HCT116 (cell line): ENCODE measurements at regions not wholly inside any gene's neighbourhood (a gene's known extent, or its start where the extent isn't known, plus 50 kb on each side); places are given as distances from the start of the nearest gene placed in this dataset.

ENCODE experiments used
- ATAC-seq: fragments of 200-7000 bp; cut with Tn5 transposase; 2 replicates; pipeline ENCODE4 v1.9.1; 2020; ENCODE audit warnings: mild to moderate bottlenecking, moderate library complexity
- BruUV-seq: library from RNA; stranded (reverse); fragments of 400-500 nt; replicated peaks from 2 replicates; lab custom pipeline; 2021; lab: Mats Ljungman, UMichigan
- CTCF ChIA-PET: fragments of 300-600 bp; sonication (Branson Sonifier 250); formaldehyde crosslinking; loops from one replicate; lab custom pipeline; 2021; ENCODE audit warnings: antibody characterized with exemption; lab: Charles Lee
- POLR2A ChIA-PET: fragments of 300-600, 350-600 bp; sonication (Branson Sonifier 250); formaldehyde crosslinking; loops from one replicate; lab custom pipeline; 2021; ENCODE audit warnings: antibody characterized with exemption; lab: Charles Lee
- RAD21 ChIA-PET, 2 experiments: fragments of 300-600 bp; sonication (Branson Sonifier 250); formaldehyde crosslinking; loops; one replicate each; lab custom pipeline; 2023; ENCODE audit warnings: low total read pairs in 2 of 2; ENCODE audit not compliant: uncharacterized antibody in 2 of 2, unreplicated experiment in 2 of 2, low non-redundant PET in 1 of 2; lab: Charles Lee
- DNase-seq: peaks from one replicate; pipeline ENCODE4 v3.0.0-alpha.2; 2010; ENCODE audit warnings: low read depth, low spot score
- H2AFZ ChIP-seq: fragments of 200-600 bp; shearing (Covaris generic), sonication (generic); 2 replicates; pipeline ENCODE4 v1.6.1; 2017; ENCODE audit warnings: low read depth, mixed run types, mixed read lengths, antibody characterized with exemption, low read length; ENCODE audit not compliant: poor library complexity, severe bottlenecking
- H3K27ac ChIP-seq: 2 replicates; pipeline ENCODE4 v1.5.1; 2012; ENCODE audit warnings: low read depth, low read length
- H3K27me3 ChIP-seq: fragments of 200-600 bp; sonication (generic); 2 replicates; pipeline ENCODE4 v1.6.1; 2016; ENCODE audit warnings: mixed run types, low read length, mixed read lengths; ENCODE audit not compliant: insufficient read depth
- H3K36me3 ChIP-seq, 2 experiments: fragments of 200-500 bp in 1 of 2; fragments of 200-600 bp in 1 of 2; sonication (Bioruptor generic) in 1 of 2; sonication (generic) in 1 of 2; 2 replicates each; pipeline versions ENCODE4 v1.5.1 to v1.6.1; 2014 to 2016; ENCODE audit warnings: low read length in 2 of 2, inconsistent platforms in 1 of 2, mixed read lengths in 1 of 2, mixed run types in 1 of 2; ENCODE audit not compliant: insufficient read depth in 2 of 2, control insufficient read depth in 1 of 2
- H3K4me1 ChIP-seq, 2 experiments: fragments of 200-600 bp in 1 of 2; sonication (generic) in 1 of 2; 2 replicates each; pipeline versions ENCODE4 v1.5.1 to v1.6.1; 2012 to 2017; ENCODE audit warnings: low read length in 2 of 2, inconsistent platforms in 1 of 2, mild to moderate bottlenecking in 1 of 2, mixed read lengths in 1 of 2, mixed run types in 1 of 2, moderate library complexity in 1 of 2; ENCODE audit not compliant: insufficient read depth in 2 of 2, control insufficient read depth in 1 of 2
- H3K4me2 ChIP-seq: fragments of 200-600 bp; sonication (generic); 2 replicates; pipeline ENCODE4 v1.6.1; 2017; ENCODE audit warnings: mixed run types, low read length, mixed read lengths
- H3K4me3 ChIP-seq, 2 experiments: fragments of 200-600 bp in 1 of 2; sonication (generic) in 1 of 2; replicated peaks in 1 of 2; 2 replicates each; pipeline ENCODE4 v1.5.1; 2011 to 2016; ENCODE audit warnings: low read length in 2 of 2, control low read depth in 1 of 2, low read depth in 1 of 2, mild to moderate bottlenecking in 1 of 2, mixed read lengths in 1 of 2, mixed run types in 1 of 2
- H3K79me2 ChIP-seq: fragments of 200-600 bp; sonication (generic); 2 replicates; pipeline ENCODE4 v1.6.1; 2017; ENCODE audit warnings: mild to moderate bottlenecking, mixed run types, low read length, moderate library complexity, mixed read lengths; ENCODE audit not compliant: insufficient read depth
- H3K9ac ChIP-seq: fragments of 200-600 bp; sonication (generic); 2 replicates; pipeline ENCODE4 v1.6.1; 2016; ENCODE audit warnings: low read length, mixed read lengths
- H3K9me2 ChIP-seq: fragments of 200-600 bp; sonication (generic), shearing (Covaris generic); 2 replicates; pipeline ENCODE4 v1.6.1; 2017; ENCODE audit warnings: mixed run types, mild to moderate bottlenecking, moderate library complexity; ENCODE audit not compliant: insufficient read depth
- H3K9me3 ChIP-seq, 2 experiments: fragments of 200-500 bp in 1 of 2; fragments of 200-600 bp in 1 of 2; sonication (Bioruptor generic) in 1 of 2; sonication (generic) in 1 of 2; 2 replicates each; pipeline ENCODE4 v1.6.1; 2014 to 2017; ENCODE audit warnings: low read length in 2 of 2, mixed read lengths in 2 of 2, inconsistent platforms in 1 of 2, low read depth in 1 of 2, mild to moderate bottlenecking in 1 of 2, mixed run types in 1 of 2, moderate library complexity in 1 of 2; ENCODE audit not compliant: control insufficient read depth in 1 of 2, insufficient read depth in 1 of 2
- H4K20me1 ChIP-seq: fragments of 200-600 bp; sonication (generic), shearing (Covaris generic); 2 replicates; pipeline ENCODE4 v1.6.1; 2017; ENCODE audit warnings: mixed run types, mild to moderate bottlenecking, moderate library complexity; ENCODE audit not compliant: insufficient read depth
- ATF3 ChIP-seq: IDR thresholded peaks from 2 replicates; pipeline ENCODE4 v1.6.1; 2012
- CBX3 ChIP-seq: IDR thresholded peaks from 2 replicates; pipeline ENCODE4 v1.6.1; 2012; ENCODE audit warnings: low read depth
- CTCF ChIP-seq, 3 experiments: fragments of 200-600 bp in 1 of 3; sonication (generic) in 1 of 3; IDR thresholded peaks in 2 of 3; conservative IDR thresholded peaks in 1 of 3; 2 replicates each; pipeline ENCODE4 v1.5.1; 2012 to 2017; ENCODE audit warnings: low read depth in 2 of 3, low read length in 2 of 3, antibody characterized with exemption in 1 of 3, borderline replicate concordance in 1 of 3, control low read depth in 1 of 3, mild to moderate bottlenecking in 1 of 3, mixed read lengths in 1 of 3, mixed run types in 1 of 3, moderate library complexity in 1 of 3; ENCODE audit not compliant: insufficient read depth in 1 of 3
- ELF1 ChIP-seq: IDR thresholded peaks from 2 replicates; pipeline ENCODE4 v1.6.1; 2012; ENCODE audit warnings: low read depth, borderline replicate concordance
- EZH2 ChIP-seq: fragments of 200-600 bp; sonication (generic); IDR thresholded peaks from 2 replicates; pipeline ENCODE4 v1.6.1; 2017; ENCODE audit warnings: antibody characterized with exemption, mixed run types
- EZH2phosphoT487 ChIP-seq: fragments of 200-600 bp; IDR thresholded peaks from 2 replicates; pipeline ENCODE4 v1.6.1; 2018; ENCODE audit warnings: antibody characterized with exemption, borderline replicate concordance
- FOSL1 ChIP-seq: IDR thresholded peaks from 2 replicates; pipeline ENCODE4 v1.6.1; 2012; ENCODE audit warnings: low read depth
- JUND ChIP-seq: IDR thresholded peaks from 2 replicates; pipeline ENCODE4 v1.6.1; 2012
- MAX ChIP-seq: IDR thresholded peaks from 2 replicates; pipeline ENCODE4 v1.6.1; 2012
- POLR2AphosphoS5 ChIP-seq: IDR thresholded peaks from 2 replicates; pipeline ENCODE4 v1.6.1; 2011; ENCODE audit warnings: mild to moderate bottlenecking, low read depth, low read length, moderate library complexity
- RAD21 ChIP-seq: IDR thresholded peaks from 2 replicates; pipeline ENCODE4 v1.6.1; 2012; ENCODE audit warnings: low read depth, mild to moderate bottlenecking
- SIN3A ChIP-seq: IDR thresholded peaks from 2 replicates; pipeline ENCODE4 v1.6.1; 2012; ENCODE audit warnings: low read depth
- SP1 ChIP-seq: IDR thresholded peaks from 2 replicates; pipeline ENCODE4 v1.6.1; 2012; ENCODE audit warnings: low read depth
- SRF ChIP-seq: IDR thresholded peaks from 2 replicates; pipeline ENCODE4 v1.6.1; 2012; ENCODE audit warnings: low read depth
- TCF7L2 ChIP-seq: IDR thresholded peaks from 2 replicates; pipeline ENCODE4 v1.7.0; 2011; ENCODE audit warnings: borderline replicate concordance, inconsistent platforms; ENCODE audit not compliant: insufficient read depth, insufficient read length; ENCODE audit errors: extremely low read depth
- YY1 ChIP-seq: IDR thresholded peaks from 2 replicates; pipeline ENCODE4 v1.6.1; 2011; ENCODE audit warnings: low read length, low read depth, moderate library complexity, mild to moderate bottlenecking; ENCODE audit not compliant: insufficient replicate concordance; ENCODE audit errors: extremely low read depth
- ZBTB33 ChIP-seq: IDR thresholded peaks from 2 replicates; pipeline ENCODE4 v1.6.1; 2011; ENCODE audit warnings: mild to moderate bottlenecking, low read length, moderate library complexity; ENCODE audit not compliant: insufficient replicate concordance; ENCODE audit errors: extremely low read depth
- ZFX ChIP-seq: fragments of 450-650 bp; IDR thresholded peaks from 2 replicates; pipeline ENCODE4 v1.6.1; 2017
- ZNF274 ChIP-seq: fragments of 200-500 bp; sonication (Bioruptor generic); IDR thresholded peaks from 2 replicates; pipeline ENCODE4 v1.6.1; 2014; ENCODE audit warnings: mild to moderate bottlenecking, low read depth, low read length, inconsistent platforms
- intact Hi-C: fragments of 100-400 bp; cut with micrococcal nuclease; formaldehyde crosslinking; loops from 2 replicates; pipeline ENCODE4 v1.10.0; 2022

GRCh38 chrX:65093658-65094057 lies 117.4 kb upstream of the ZC4H2 start (continued):
- TF ChIP-seq ZBTB33: no peak
- no peak for TF ChIP-seq ATF3
- TF ChIP-seq ZNF274: no peak

GRCh38 chrX:65073233-65073632 lies 97.0 kb upstream of the ZC4H2 start:
- CTCF ChIA-PET: no interaction called here
- H3K4me1 ChIP-seq: no peaks in the 10 kb centered on the region
- no TSS peak for BruUV-seq
- RAD21 ChIA-PET: no interaction called here
- no peaks in the 10 kb centered on the region for H3K36me3 ChIP-seq
- H4K20me1 ChIP-seq: no peaks in the 10 kb centered on the region
- TF ChIP-seq ELF1: no peak
- TF ChIP-seq EZH2: no peak
- no peak for TF ChIP-seq TCF7L2
- no peak for TF ChIP-seq SRF
- no peak for TF ChIP-seq CTCF (IDR thresholded peaks at IDR 0.05 in 2 of 3, conservative IDR thresholded peaks at IDR 0.05 in 1 of 3; ENCODE audit: borderline replicate concordance in 1 of 3, insufficient read depth in 1 of 3, low read depth in 2 of 3, low read length in 2 of 3)
- no peak for TF ChIP-seq YY1
- TF ChIP-seq EZH2phosphoT487: no peak
- TF ChIP-seq JUND: no peak
- TF ChIP-seq SP1: no peak
- no peak for TF ChIP-seq ATF3
- no peak for TF ChIP-seq ZNF274
- TF ChIP-seq MAX: no peak
- TF ChIP-seq ZFX: no peak
- TF ChIP-seq POLR2AphosphoS5: no peak
- TF ChIP-seq CBX3: no peak
- no peak for TF ChIP-seq FOSL1
- TF ChIP-seq SIN3A: no peak
- TF ChIP-seq RAD21: no peak
- no peak overlapping the region for H3K9ac ChIP-seq
- H2AFZ ChIP-seq: no peak overlapping the region
- no peaks in the 10 kb centered on the region for H3K9me3 ChIP-seq
- H3K27me3 ChIP-seq: no peaks in the 10 kb centered on the region
- ATAC-seq (no peak), DNase-seq (no peak)
- intact Hi-C loops: no loop called here
- no peaks in the 10 kb centered on the region for H3K9me2 ChIP-seq
- H3K79me2 ChIP-seq: no peaks in the 10 kb centered on the region
- no peak overlapping the region for H3K4me3 ChIP-seq
- H3K27ac ChIP-seq: no peak overlapping the region
- H3K4me2 ChIP-seq: no peak overlapping the region
- POLR2A ChIA-PET: no interaction called here
